Endodermal cell (in vitro differentiated cells): ENCODE measurements at regions not wholly inside any gene's neighbourhood (a gene's known extent, or its start where the extent isn't known, plus 50 kb on each side); places are given as distances from the start of the nearest gene placed in this dataset.

Experiments
- DNase-seq: peaks from one replicate; pipeline ENCODE4 v3.0.0-alpha.2; 2017
- H3K27ac ChIP-seq: 2 replicates; pipeline ENCODE4 v1.5.1; 2013; ENCODE audit warnings: mild to moderate bottlenecking, low read depth, low read length, moderate library complexity
- H3K27me3 ChIP-seq: 2 replicates; pipeline ENCODE4 v1.6.1; 2013; ENCODE audit warnings: mild to moderate bottlenecking, low read length, moderate library complexity; ENCODE audit not compliant: insufficient read depth, control insufficient read depth, poor library complexity, severe bottlenecking
- H3K36me3 ChIP-seq: 2 replicates; pipeline ENCODE4 v1.7.0; 2013; ENCODE audit warnings: mild to moderate bottlenecking, low read length, moderate library complexity; ENCODE audit not compliant: control insufficient read depth, insufficient read depth
- H3K4me1 ChIP-seq: one replicate; pipeline ENCODE4 v1.7.0; 2013; ENCODE audit warnings: low read length; ENCODE audit not compliant: control insufficient read depth, insufficient read depth
- H3K4me3 ChIP-seq: 2 replicates; pipeline ENCODE4 v1.5.1; 2013; ENCODE audit warnings: mild to moderate bottlenecking, low read length, moderate library complexity
- H3K9ac ChIP-seq: 2 replicates; pipeline ENCODE4 v1.6.1; 2013; ENCODE audit warnings: mild to moderate bottlenecking, low read length, moderate library complexity; ENCODE audit not compliant: poor library complexity, severe bottlenecking; ENCODE audit errors: extremely low read depth
- H3K9me3 ChIP-seq: 2 replicates; pipeline ENCODE4 v1.6.1; 2013; ENCODE audit warnings: mild to moderate bottlenecking, low read length, moderate library complexity; ENCODE audit not compliant: control insufficient read depth
- H3K27ac Mint-ChIP-seq: 2 replicates; pipeline ENCODE4 v1.8.0; 2020; ENCODE audit warnings: mixed read lengths
- H3K27me3 Mint-ChIP-seq: 2 replicates; pipeline ENCODE4 v1.8.0; 2021; ENCODE audit warnings: mild to moderate bottlenecking, mixed read lengths; ENCODE audit not compliant: insufficient read depth
- H3K36me3 Mint-ChIP-seq: 2 replicates; pipeline ENCODE4 v1.8.0; 2020; ENCODE audit warnings: low read depth, mixed read lengths
- H3K4me1 Mint-ChIP-seq: 2 replicates; pipeline ENCODE4 v1.8.0; 2020; ENCODE audit warnings: mixed read lengths
- H3K4me3 Mint-ChIP-seq: 2 replicates; pipeline ENCODE4 v1.8.0; 2020; ENCODE audit warnings: mild to moderate bottlenecking, moderate library complexity, mixed read lengths
- H3K9me3 Mint-ChIP-seq: 2 replicates; pipeline ENCODE4 v1.8.0; 2020; ENCODE audit warnings: mild to moderate bottlenecking, mixed read lengths
- CTCF ChIP-seq: fragments of 200-600 bp; sonication (generic); conservative IDR thresholded peaks from 2 replicates; pipeline ENCODE4 v1.5.0; 2021; ENCODE audit warnings: antibody characterized with exemption, mild to moderate bottlenecking
- WGBS, 2 experiments: methylation state at CpG; one replicate each; pipeline versions ENCODE4 v1.1.5 to v1.1.7; 2013; ENCODE audit warnings: missing lambda C conversion rate in 2 of 2, mixed read lengths in 1 of 2; ENCODE audit not compliant: insufficient coverage in 1 of 2, insufficient read length in 1 of 2; 5-methylcytosine and 5-hydroxymethylcytosine counted together

GRCh38 chr4:123110147-123110546 lies 187.8 kb upstream of the NUDT6 start:
- Mint-ChIP-seq H3K27ac (no peak overlapping the region), H3K36me3 (no peaks in the 10 kb centered on the region), H3K9me3 (no peaks in the 10 kb centered on the region), H3K4me1 (peaks cover 2% of the 10 kb centered on the region), H3K4me3 (no peak overlapping the region), H3K27me3 (no peaks in the 10 kb centered on the region)
- WGBS, 2 experiments, result 91% methylated on average over 1 of the region's 1 CpG; no CpG with 5 or more reads in 1 of the 2 experiments
- Histone ChIP-seq H3K9me3 (no peaks in the 10 kb centered on the region), H3K36me3 (no peaks in the 10 kb centered on the region), H3K27me3 (no peaks in the 10 kb centered on the region), H3K9ac (no peak overlapping the region), H3K4me3 (no peak overlapping the region), H3K27ac (no peak overlapping the region), H3K4me1 (no peaks in the 10 kb centered on the region)
- no peak for TF ChIP-seq CTCF
- no peak for DNase-seq

GRCh38 chr4:123110685-123111084 lies 188.3 kb upstream of the NUDT6 start:
- H3K36me3 ChIP-seq, result no peaks in the 10 kb centered on the region
- H3K36me3 Mint-ChIP-seq, result no peaks in the 10 kb centered on the region
- no peak overlapping the region for H3K27ac Mint-ChIP-seq
- 100% methylated on average over 2 of the region's 2 CpGs; no CpG with 5 or more reads in 1 of the 2 experiments for WGBS, 2 experiments
- DNase-seq, result no peak
- no peaks in the 10 kb centered on the region for H3K27me3 Mint-ChIP-seq
- no peak overlapping the region for H3K4me3 Mint-ChIP-seq
- no peak overlapping the region for H3K27ac ChIP-seq
- no peaks in the 10 kb centered on the region for H3K9me3 Mint-ChIP-seq
- no peak overlapping the region for H3K4me3 ChIP-seq
- no peak overlapping the region for H3K9ac ChIP-seq
- no peaks in the 10 kb centered on the region for H3K9me3 ChIP-seq
- H3K27me3 ChIP-seq, result no peaks in the 10 kb centered on the region
- no peak for TF ChIP-seq CTCF
- H3K4me1 Mint-ChIP-seq, result peaks cover 2% of the 10 kb centered on the region
- H3K4me1 ChIP-seq, result no peaks in the 10 kb centered on the region

GRCh38 chr4:123113155-123113554 lies 190.8 kb upstream of the NUDT6 start:
- Mint-ChIP-seq H3K4me1 (peaks cover 2% of the 10 kb centered on the region), H3K27me3 (no peaks in the 10 kb centered on the region), H3K9me3 (no peaks in the 10 kb centered on the region), H3K27ac (no peak overlapping the region), H3K36me3 (no peaks in the 10 kb centered on the region), H3K4me3 (no peak overlapping the region)
- no peaks in the 10 kb centered on the region for H3K9me3 ChIP-seq
- no peak overlapping the region for H3K4me3 ChIP-seq
- no peak for DNase-seq
- no peak overlapping the region for H3K27ac ChIP-seq
- no peak for TF ChIP-seq CTCF
- no peaks in the 10 kb centered on the region for H3K4me1 ChIP-seq
- no peak overlapping the region for H3K9ac ChIP-seq
- WGBS, 2 experiments, result 100% methylated on average over 1 to 3 of the region's 3 CpGs
- H3K36me3 ChIP-seq, result no peaks in the 10 kb centered on the region
- H3K27me3 ChIP-seq, result no peaks in the 10 kb centered on the region
